ENCODE measurements at regions not wholly inside any gene's neighbourhood (a gene's known extent, or its start where the extent isn't known, plus 50 kb on each side); places are given as distances from the start of the nearest gene placed in this dataset.

GRCh38 chrX:66892004-66892403 is 253.1 kb upstream of the EDA2R start:
- Histone ChIP-seq H3K4me1 (ENCODE audit: control insufficient read depth, extremely low read depth, insufficient read depth, low read length) (no peaks in the 10 kb centered on the region), H3K4me2 (ENCODE audit: insufficient read depth, low read length) (no peak overlapping the region), H3K27me3 (ENCODE audit: control insufficient read depth in 2 of 2, insufficient read depth in 2 of 2, low read length in 2 of 2) (no peaks in the 10 kb centered on the region), H2AFZ (ENCODE audit: low read depth, low read length) (no peak overlapping the region), H3K36me3 (ENCODE audit: control insufficient read depth in 2 of 2, extremely low read depth in 1 of 2, insufficient read depth in 2 of 2, low read length in 2 of 2) (no peaks in the 10 kb centered on the region), H3K79me2 (ENCODE audit: control insufficient read depth, insufficient read depth, low read length) (no peaks in the 10 kb centered on the region), H4K20me1 (replicated peaks; ENCODE audit: control insufficient read depth, extremely low read depth, insufficient read depth, low read length) (no peaks in the 10 kb centered on the region), H3K27ac (ENCODE audit: insufficient read depth, low read depth, low read length) (no peak overlapping the region), H3K9ac (replicated peaks; ENCODE audit: extremely low read depth, insufficient read depth, low read length) (no peak overlapping the region), H3K4me3 (replicated peaks in 1 of 3; ENCODE audit: insufficient read depth in 1 of 3, low read depth in 1 of 3, low read length in 3 of 3) (no peak overlapping the region), H3K9me3 (replicated peaks; ENCODE audit: control insufficient read depth, insufficient read depth, low read length) (no peaks in the 10 kb centered on the region), H3K9me1 (replicated peaks; ENCODE audit: control insufficient read depth, extremely low read depth, insufficient read depth, low read length) (no peaks in the 10 kb centered on the region)
- BruUV-seq (replicated peaks) = no TSS peak
- CTCF ChIA-PET = no interaction called here
- intact Hi-C loops (cut with micrococcal nuclease) (no loop called here), dilution Hi-C loops (cut with MboI; ENCODE audit: extremely low pct_ligation_motif_present, low sequenced_read_pairs) (no loop called here)
- no peak for FAIRE-seq
- TF ChIP-seq MAX (IDR thresholded peaks at IDR 0.05; ENCODE audit: insufficient read depth, insufficient read length) = no peak
- TF ChIP-seq POLR2AphosphoS5 (IDR thresholded peaks at IDR 0.05; ENCODE audit: insufficient read depth, low read depth, low read length) = no peak
- TF ChIP-seq GATA2 (IDR thresholded peaks at IDR 0.05; ENCODE audit: insufficient read depth, insufficient read length, low read depth, low read length) = no peak
- no peak for TF ChIP-seq POLR2A (IDR thresholded peaks at IDR 0.05; ENCODE audit: low read depth, low read length)
- TF ChIP-seq MYC (IDR thresholded peaks at IDR 0.05; ENCODE audit: low read depth, low read length) = no peak
- TF ChIP-seq JUN (IDR thresholded peaks at IDR 0.05; ENCODE audit: borderline replicate concordance, insufficient read depth, insufficient read length, low read depth) = no peak
- no peak for TF ChIP-seq CTCF (IDR thresholded peaks at IDR 0.05; ENCODE audit: extremely low read depth in 1 of 2, insufficient read depth in 1 of 2, low read depth in 1 of 2, low read length in 2 of 2)
- TF ChIP-seq FOS (IDR thresholded peaks at IDR 0.05; ENCODE audit: borderline replicate concordance, insufficient read depth, low read length) = no peak
- no peak for TF ChIP-seq EZH2 (IDR thresholded peaks at IDR 0.05; ENCODE audit: borderline replicate concordance, low read depth, low read length, severe bottlenecking)
- POLR2A ChIA-PET = no interaction called here
- no peak for DNase-seq (ENCODE audit: low read depth, low spot score)
